GM21737 (cell line): ENCODE measurements at regions not wholly inside any gene's neighbourhood (a gene's known extent, or its start where the extent isn't known, plus 50 kb on each side); places are given as distances from the start of the nearest gene placed in this dataset.
"Not testable (repeated sequence)": the region's sequence is repeated elsewhere in the genome, so short reads cannot be mapped to it uniquely, and the experiment has no call there.

Source experiments
- ATAC-seq: cut with Tn5 transposase; IDR thresholded peaks from one replicate; pipeline ENCODE4 v1.9.1; 2021; ENCODE audit warnings: mild to moderate bottlenecking, moderate library complexity; ENCODE audit not compliant: unreplicated experiment

- ATAC-seq: no peak
Observed at GRCh38 chr14:54010981-54011380, 54.4 kb upstream of the BMP4 start.

- no peak for ATAC-seq
Observed at GRCh38 chr14:54023027-54023426, 66.4 kb upstream of the BMP4 start.

GRCh38 chr14:54025661-54026060 is 69.0 kb upstream of the BMP4 start:
- no peak for ATAC-seq

GRCh38 chr14:54026671-54027070 is 70.0 kb upstream of the BMP4 start:
- ATAC-seq: no peak

- ATAC-seq: not testable (repeated sequence)
Observed at GRCh38 chr14:54030996-54031395, 74.4 kb upstream of the BMP4 start.

GRCh38 chr14:54033285-54033684 is 76.7 kb upstream of the BMP4 start:
- not testable (repeated sequence) for ATAC-seq

GRCh38 chr14:54038724-54039123 is 82.1 kb upstream of the BMP4 start:
- ATAC-seq: no peak

- no peak for ATAC-seq
Observed at GRCh38 chr14:54039311-54039710, 82.7 kb upstream of the BMP4 start.

- ATAC-seq: no peak
Observed at GRCh38 chr14:54040846-54041245, 84.2 kb upstream of the BMP4 start.

GRCh38 chr14:54046250-54046649 is 89.6 kb upstream of the BMP4 start:
- ATAC-seq: no peak

GRCh38 chr14:54047645-54048308 is 91.2 kb upstream of the BMP4 start:
- no peak for ATAC-seq

GRCh38 chr14:54048311-54048710 is 91.7 kb upstream of the BMP4 start:
- ATAC-seq: no peak

GRCh38 chr14:54048736-54049135 is 92.1 kb upstream of the BMP4 start:
- no peak for ATAC-seq

- ATAC-seq: no peak
Observed at GRCh38 chr14:54050759-54051158, 94.1 kb upstream of the BMP4 start.

GRCh38 chr14:54052696-54053385 is 96.2 kb upstream of the BMP4 start:
- ATAC-seq: no peak

- no peak for ATAC-seq
Observed at GRCh38 chr14:54053386-54053745, 96.7 kb upstream of the BMP4 start.

- no peak for ATAC-seq
Observed at GRCh38 chr14:54058505-54058904, 101.9 kb upstream of the BMP4 start.

- ATAC-seq: no peak
Observed at GRCh38 chr14:54083549-54084239, 127.1 kb upstream of the BMP4 start.

- ATAC-seq: no peak
Observed at GRCh38 chr14:54085232-54085761, 128.7 kb upstream of the BMP4 start.

- ATAC-seq: no peak
Observed at GRCh38 chr14:54085841-54086240, 129.2 kb upstream of the BMP4 start.

- ATAC-seq: no peak
Observed at GRCh38 chr14:54086767-54087166, 130.1 kb upstream of the BMP4 start.

GRCh38 chr14:54087376-54087775 is 130.8 kb upstream of the BMP4 start:
- ATAC-seq: no peak
